ENCODE measurements at regions not wholly inside any gene's neighbourhood (a gene's known extent, or its start where the extent isn't known, plus 50 kb on each side); places are given as distances from the start of the nearest gene placed in this dataset.

GRCh38 chr2:18180912-18181311 is 302.4 kb downstream of the KCNS3 start:
- Histone ChIP-seq H3K4me3 (no peak overlapping the region), H4K20me1 (replicated peaks; ENCODE audit: insufficient read depth) (no peaks in the 10 kb centered on the region), H3K9me2 (ENCODE audit: insufficient read depth) (peaks cover 2% of the 10 kb centered on the region), H3K27me3 (ENCODE audit: insufficient read depth) (no peaks in the 10 kb centered on the region), H3K27ac (ENCODE audit: low read depth) (no peak overlapping the region), H3K79me2 (replicated peaks; ENCODE audit: insufficient read depth) (no peaks in the 10 kb centered on the region), H3F3A (replicated peaks; ENCODE audit: low read depth) (no peaks in the 10 kb centered on the region), H3K4me2 (no peak overlapping the region), H3K36me3 (ENCODE audit: insufficient read depth) (no peaks in the 10 kb centered on the region), H3K4me1 (ENCODE audit: insufficient read depth) (no peaks in the 10 kb centered on the region), H2AFZ (no peak overlapping the region)
- H3K4me3 Mint-ChIP-seq, result no peak overlapping the region
- no peaks in the 10 kb centered on the region for H3K36me3 Mint-ChIP-seq (ENCODE audit: low read depth)
- no peaks in the 10 kb centered on the region for H3K27me3 Mint-ChIP-seq (ENCODE audit: insufficient read depth, low read depth, poor library complexity)
- H3K9me3 Mint-ChIP-seq, result no peaks in the 10 kb centered on the region
- TF ChIP-seq ETS1 (IDR thresholded peaks at IDR 0.05) (no peak), ZNF331 (CRISPR knock-in tag; IDR thresholded peaks at IDR 0.05; ENCODE audit: low read depth) (no peak), REST (IDR thresholded peaks at IDR 0.05; ENCODE audit: unreplicated experiment) (no peak), NANOG (IDR thresholded peaks at IDR 0.05; ENCODE audit: borderline replicate concordance) (no peak), ZNF114 (CRISPR knock-in tag; IDR thresholded peaks at IDR 0.05) (no peak), CREB1 (CRISPR knock-in tag; IDR thresholded peaks at IDR 0.05; ENCODE audit: low read depth) (no peak), ZNF462 (CRISPR knock-in tag; IDR thresholded peaks at IDR 0.05) (no peak), CTCF (conservative IDR thresholded peaks at IDR 0.05; ENCODE audit: low read depth in 2 of 2) (no peak), JUNB (IDR thresholded peaks at IDR 0.05; ENCODE audit: unreplicated experiment) (no peak), POLR2AphosphoS5 (IDR thresholded peaks at IDR 0.05; ENCODE audit: low read depth) (no peak), EZH2phosphoT487 (IDR thresholded peaks at IDR 0.05; ENCODE audit: unreplicated experiment) (no peak)
- no peak for DNase-seq (ENCODE audit: low spot score)
- ATAC-seq, result no peak
- H3K27ac Mint-ChIP-seq, result no peak overlapping the region
- H3K4me1 Mint-ChIP-seq, result peaks cover 2% of the 10 kb centered on the region; the same call in 2 of the 3 replicates
